H1 (cell line): ENCODE measurements at regions not wholly inside any gene's neighbourhood (a gene's known extent, or its start where the extent isn't known, plus 50 kb on each side); places are given as distances from the start of the nearest gene placed in this dataset.

Experiments
- CTCF ChIA-PET: fragments of 300-600 bp; sonication (Branson Sonifier 250); formaldehyde crosslinking; loops from one replicate; lab custom pipeline; 2021; ENCODE audit not compliant: partially characterized antibody; lab: Charles Lee
- POLR2A ChIA-PET: fragments of 300-600 bp; sonication (Branson Sonifier 250); formaldehyde crosslinking; loops from one replicate; lab custom pipeline; 2021; ENCODE audit warnings: inconsistent platforms; ENCODE audit not compliant: partially characterized antibody; lab: Charles Lee
- DNase-seq, 2 experiments: peaks; one replicate each; pipeline versions ENCODE4 v3.0.0 to v3.0.0-alpha.2; 2010 to 2022; ENCODE audit warnings: low spot score in 2 of 2, low read depth in 1 of 2, mixed read lengths in 1 of 2
- FAIRE-seq: peaks from 2 replicates; lab custom pipeline; 2011; peaks lifted over from hg19 to GRCh38; lab: Jason Lieb, UNC
- H2AFZ ChIP-seq: 2 replicates; pipeline ENCODE4 v1.8.1; 2012; ENCODE audit warnings: low read length, inconsistent platforms
- H2AK5ac ChIP-seq: 2 replicates; pipeline ENCODE4 v1.6.1; 2013; ENCODE audit warnings: low read depth, low read length
- H2BK120ac ChIP-seq: replicated peaks from 2 replicates; pipeline ENCODE3; 2013; ENCODE audit warnings: low read depth, low read length, inconsistent platforms
- H2BK12ac ChIP-seq: 2 replicates; pipeline ENCODE4 v1.6.1; 2013; ENCODE audit warnings: low read depth, low read length
- H2BK15ac ChIP-seq: 2 replicates; pipeline ENCODE4 v1.6.1; 2013; ENCODE audit warnings: low read length
- H2BK20ac ChIP-seq: 2 replicates; pipeline ENCODE4 v1.6.1; 2013; ENCODE audit warnings: low read length
- H2BK5ac ChIP-seq: 2 replicates; pipeline ENCODE4 v1.6.1; 2013; ENCODE audit warnings: low read depth, low read length
- H3K14ac ChIP-seq: 2 replicates; pipeline ENCODE4 v1.6.1; 2013; ENCODE audit warnings: inconsistent platforms; ENCODE audit not compliant: insufficient read length
- H3K18ac ChIP-seq: 2 replicates; pipeline ENCODE4 v1.6.1; 2013; ENCODE audit warnings: low read length; ENCODE audit errors: extremely low read depth
- H3K23ac ChIP-seq: 2 replicates; pipeline ENCODE4 v1.6.1; 2013; ENCODE audit warnings: inconsistent platforms; ENCODE audit not compliant: insufficient read length
- H3K23me2 ChIP-seq: 2 replicates; pipeline ENCODE4 v1.6.1; 2013; ENCODE audit warnings: low read depth, low read length
- H3K27ac ChIP-seq: 2 replicates; pipeline ENCODE4 v1.6.1; 2011; ENCODE audit warnings: low read depth, low read length, inconsistent platforms
- H3K27me3 ChIP-seq, 4 experiments: replicated peaks in 1 of 4; 1 replicate in 1 of 4; 2 replicates in 3 of 4; pipeline versions ENCODE4 v1.6.1 to v1.8.1; 2011 to 2013; ENCODE audit warnings: low read length in 3 of 4, mild to moderate bottlenecking in 3 of 4, inconsistent platforms in 2 of 4, mixed read lengths in 2 of 4, moderate library complexity in 1 of 4; ENCODE audit not compliant: control insufficient read depth in 3 of 4, insufficient read depth in 3 of 4; ENCODE audit errors: extremely low read depth in 1 of 4
- H3K36me3 ChIP-seq, 4 experiments: 2 replicates each; pipeline versions ENCODE4 v1.6.1 to v1.8.1; 2011 to 2013; ENCODE audit warnings: mild to moderate bottlenecking in 4 of 4, low read length in 3 of 4, moderate library complexity in 2 of 4, control low read depth in 1 of 4, inconsistent platforms in 1 of 4; ENCODE audit not compliant: insufficient read depth in 4 of 4, control insufficient read depth in 2 of 4
- H3K4ac ChIP-seq: replicated peaks from 2 replicates; pipeline ENCODE3; 2013; ENCODE audit warnings: low read length, low read depth, mixed read lengths, inconsistent platforms; ENCODE audit not compliant: insufficient read length
- H3K4me1 ChIP-seq, 4 experiments: replicated peaks in 1 of 4; 1 replicate in 1 of 4; 2 replicates in 3 of 4; pipeline versions ENCODE4 v1.6.1 to v1.8.1; 2011 to 2013; ENCODE audit warnings: low read length in 3 of 4, inconsistent platforms in 2 of 4, mixed read lengths in 1 of 4; ENCODE audit not compliant: insufficient read depth in 4 of 4, control insufficient read depth in 3 of 4
- H3K4me2 ChIP-seq, 2 experiments: 2 replicates each; pipeline versions ENCODE4 v1.6.1 to v1.8.1; 2011 to 2013; ENCODE audit warnings: low read depth in 2 of 2, low read length in 2 of 2, control low read depth in 1 of 2, inconsistent platforms in 1 of 2, mild to moderate bottlenecking in 1 of 2; ENCODE audit not compliant: insufficient read depth in 1 of 2
- H3K4me3 ChIP-seq, 4 experiments: fragments of 200-600, 300-600 bp in 1 of 4; sonication (generic), shearing (Covaris generic), sonication (Bioruptor Twin) in 1 of 4; 2 replicates each; pipeline versions ENCODE4 v1.5.1 to v1.8.1; 2011 to 2016; ENCODE audit warnings: low read length in 4 of 4, low read depth in 3 of 4, control low read depth in 2 of 4, inconsistent platforms in 2 of 4, mild to moderate bottlenecking in 2 of 4, mixed read lengths in 1 of 4, moderate library complexity in 1 of 4; ENCODE audit not compliant: insufficient read depth in 2 of 4; ENCODE audit errors: extremely low read depth in 1 of 4
- H3K56ac ChIP-seq: replicated peaks from 2 replicates; pipeline ENCODE3; 2013; ENCODE audit warnings: low read depth, mild to moderate bottlenecking, mixed read lengths, low read length, inconsistent platforms; ENCODE audit not compliant: insufficient read length
- H3K79me1 ChIP-seq: 2 replicates; pipeline ENCODE4 v1.6.1; 2013; ENCODE audit warnings: low read depth, low read length, control low read depth
- H3K79me2 ChIP-seq, 2 experiments: 2 replicates each; pipeline versions ENCODE4 v1.6.1 to v1.8.1; 2012 to 2013; ENCODE audit warnings: low read length in 2 of 2, mild to moderate bottlenecking in 2 of 2, inconsistent platforms in 1 of 2; ENCODE audit not compliant: insufficient read depth in 2 of 2, control insufficient read depth in 1 of 2
- H3K9ac ChIP-seq, 4 experiments: replicated peaks in 1 of 4; 1 replicate in 1 of 4; 2 replicates in 3 of 4; pipeline versions ENCODE4 v1.6.1 to v1.8.1; 2011 to 2013; ENCODE audit warnings: low read depth in 3 of 4, low read length in 3 of 4, control low read depth in 2 of 4, mild to moderate bottlenecking in 2 of 4, moderate library complexity in 2 of 4, inconsistent platforms in 1 of 4; ENCODE audit errors: extremely low read depth in 1 of 4
- H3K9me3 ChIP-seq, 2 experiments: 2 replicates each; pipeline versions ENCODE4 v1.6.1 to v1.8.1; 2012 to 2013; ENCODE audit warnings: mild to moderate bottlenecking in 2 of 2, moderate library complexity in 2 of 2, control low read depth in 1 of 2, inconsistent platforms in 1 of 2, low read depth in 1 of 2, low read length in 1 of 2, mixed read lengths in 1 of 2; ENCODE audit not compliant: insufficient read depth in 2 of 2
- H4K20me1 ChIP-seq, 2 experiments: replicated peaks in 1 of 2; 2 replicates each; pipeline versions ENCODE3 to v1.8.1; 2011 to 2013; ENCODE audit warnings: inconsistent platforms in 2 of 2, low read length in 2 of 2, mild to moderate bottlenecking in 1 of 2; ENCODE audit not compliant: insufficient read depth in 2 of 2, control insufficient read depth in 1 of 2
- H4K5ac ChIP-seq: 2 replicates; pipeline ENCODE4 v1.6.1; 2013; ENCODE audit warnings: low read length, low read depth, mixed read lengths, inconsistent platforms; ENCODE audit not compliant: insufficient read length
- H4K8ac ChIP-seq: 2 replicates; pipeline ENCODE4 v1.8.0; 2013; ENCODE audit warnings: mild to moderate bottlenecking, moderate library complexity, low read length, inconsistent platforms; ENCODE audit not compliant: insufficient read depth; ENCODE audit errors: extremely low read depth
- H4K91ac ChIP-seq: replicated peaks from 2 replicates; pipeline ENCODE3; 2013; ENCODE audit warnings: low read length, mixed read lengths, inconsistent platforms; ENCODE audit not compliant: insufficient read length
- CBX5 ChIP-seq: fragments of 300-800, 300-1000 bp; sonication (generic); IDR thresholded peaks from 2 replicates; pipeline ENCODE4 v1.7.1; 2016; ENCODE audit warnings: antibody characterized with exemption, low read length, low read depth
- CEBPB ChIP-seq: IDR thresholded peaks from 2 replicates; pipeline ENCODE4 v1.6.1; 2012; ENCODE audit warnings: low read depth, low read length
- CHD1 ChIP-seq: IDR thresholded peaks from 2 replicates; pipeline ENCODE4 v1.6.1; 2012; ENCODE audit warnings: low read depth, low read length, improper control_type of control experiment
- EP300 ChIP-seq, 2 experiments: IDR thresholded peaks; 1 replicate in 1 of 2; 2 replicates in 1 of 2; pipeline ENCODE4 v1.6.1; 2011 to 2012; ENCODE audit warnings: low read depth in 2 of 2, low read length in 2 of 2, mild to moderate bottlenecking in 2 of 2, borderline replicate concordance in 1 of 2, inconsistent platforms in 1 of 2, moderate library complexity in 1 of 2
- EZH2 ChIP-seq: fragments of 200-600 bp; sonication (generic); IDR thresholded peaks from 2 replicates; pipeline ENCODE4 v1.7.1; 2012; ENCODE audit warnings: low read depth, mild to moderate bottlenecking, moderate library complexity, low read length, inconsistent platforms; ENCODE audit not compliant: severe bottlenecking
- FOSL1 ChIP-seq: IDR thresholded peaks from 2 replicates; pipeline ENCODE4 v1.6.1; 2011; ENCODE audit warnings: mild to moderate bottlenecking, low read depth, low read length, moderate library complexity; ENCODE audit not compliant: insufficient read depth
- GABPA ChIP-seq: IDR thresholded peaks from 2 replicates; pipeline ENCODE4 v1.6.1; 2011; ENCODE audit warnings: mild to moderate bottlenecking, low read length, moderate library complexity, borderline replicate concordance; ENCODE audit not compliant: insufficient read depth
- POLR2A ChIP-seq, 2 experiments: IDR thresholded peaks; 1 replicate in 1 of 2; 2 replicates in 1 of 2; pipeline ENCODE4 v1.6.1; 2011; ENCODE audit warnings: low read depth in 2 of 2, low read length in 2 of 2, mild to moderate bottlenecking in 2 of 2; ENCODE audit errors: control extremely low read depth in 1 of 2
- RBBP5 ChIP-seq: IDR thresholded peaks from 2 replicates; pipeline ENCODE4 v1.7.1; 2012; ENCODE audit warnings: low read depth, mild to moderate bottlenecking, inconsistent platforms, low read length, moderate library complexity, borderline replicate concordance
- RXRA ChIP-seq: IDR thresholded peaks from 2 replicates; pipeline ENCODE4 v1.6.1; 2011; ENCODE audit warnings: low read depth, mild to moderate bottlenecking, low read length, moderate library complexity; ENCODE audit not compliant: insufficient read depth
- SP4 ChIP-seq: IDR thresholded peaks from 2 replicates; pipeline ENCODE4 v1.6.1; 2012; ENCODE audit warnings: low read length, inconsistent platforms
- SRF ChIP-seq: IDR thresholded peaks from 2 replicates; pipeline ENCODE4 v1.6.1; 2011; ENCODE audit warnings: mild to moderate bottlenecking, low read depth, low read length, moderate library complexity
- TAF7 ChIP-seq: optimal IDR thresholded peaks from 2 replicates; pipeline ENCODE3; 2011; ENCODE audit warnings: low read depth, mild to moderate bottlenecking, inconsistent platforms, low read length, moderate library complexity, borderline replicate concordance
- TCF12 ChIP-seq: IDR thresholded peaks from 2 replicates; pipeline ENCODE4 v1.6.1; 2011; ENCODE audit warnings: low read depth, mild to moderate bottlenecking, low read length
- YY1 ChIP-seq: IDR thresholded peaks from 2 replicates; pipeline ENCODE4 v1.6.1; 2011; ENCODE audit warnings: low read depth, mild to moderate bottlenecking, low read length
- WGBS, 2 experiments: shearing (Covaris generic) in 1 of 2; methylation state at CpG; one replicate each; pipeline versions ENCODE4 v1.1.6 to v1.1.7; 2013 to 2015; ENCODE audit warnings: low lambda C conversion rate in 2 of 2, mixed read lengths in 2 of 2, inconsistent platforms in 1 of 2, low coverage in 1 of 2, missing lambda C conversion rate in 1 of 2; ENCODE audit not compliant: insufficient replicate concordance in 2 of 2, insufficient coverage in 1 of 2, insufficient read length in 1 of 2; ENCODE audit errors: extremely low coverage in 1 of 2, missing lambda C conversion rate in 1 of 2; 5-methylcytosine and 5-hydroxymethylcytosine counted together
- TF ChIP-seq, protein P1 (sequence below): IDR thresholded peaks from 2 replicates; pipeline ENCODE4 v1.6.1; 2011; ENCODE audit warnings: low read depth, mild to moderate bottlenecking, low read length; ENCODE audit not compliant: insufficient read depth

DNA sequence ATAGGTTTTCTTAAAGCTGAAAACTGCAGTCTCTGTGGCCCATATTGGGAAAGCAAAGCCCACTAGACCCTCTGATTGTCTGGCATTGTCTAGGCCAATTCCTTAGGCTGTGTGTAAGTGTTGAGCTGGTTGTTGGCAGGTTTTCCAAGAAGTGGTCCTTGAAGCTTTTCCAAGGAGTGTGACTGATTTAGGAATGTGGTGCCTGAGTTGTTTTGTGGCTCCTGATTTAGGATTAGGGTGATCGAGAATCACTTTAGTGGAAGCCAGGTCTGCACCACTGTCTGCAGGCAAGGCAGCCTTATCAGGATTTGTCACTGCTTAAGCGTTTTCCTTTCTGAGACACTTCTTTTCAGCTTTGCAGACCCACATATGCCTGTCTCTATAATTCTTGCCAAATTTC is 339.0 kb upstream of the DDX53 start:
- H2BK12ac ChIP-seq: no peak overlapping the region
- H3K23ac ChIP-seq: no peak overlapping the region
- H3K79me1 ChIP-seq: no peaks in the 10 kb centered on the region
- H4K5ac ChIP-seq: no peak overlapping the region
- H2BK15ac ChIP-seq: no peak overlapping the region
- no peak overlapping the region for H3K9ac ChIP-seq
- H3K9me3 ChIP-seq: no peaks in the 10 kb centered on the region
- H2AFZ ChIP-seq: no peak overlapping the region
- H3K4me2 ChIP-seq: no peak overlapping the region
- no peak overlapping the region for H3K4ac ChIP-seq
- H4K91ac ChIP-seq: no peak overlapping the region
- H3K18ac ChIP-seq: no peak overlapping the region
- H4K20me1 ChIP-seq: no peaks in the 10 kb centered on the region
- no peaks in the 10 kb centered on the region for H3K79me2 ChIP-seq
- WGBS, 2 experiments: 90% methylated on average over 2 of the region's 2 CpGs; no CpG with 5 or more reads in 1 of the 2 experiments
- POLR2A ChIA-PET: no interaction called here
- H3K36me3 ChIP-seq: no peaks in the 10 kb centered on the region
- H3K4me1 ChIP-seq: no peaks in the 10 kb centered on the region
- no peak overlapping the region for H3K27ac ChIP-seq
- H3K4me3 ChIP-seq: no peak overlapping the region
- H2BK20ac ChIP-seq: no peak overlapping the region
- FAIRE-seq (no peak), DNase-seq (no peak)
- no peaks in the 10 kb centered on the region for H3K27me3 ChIP-seq
- H3K14ac ChIP-seq: no peak overlapping the region
- no peak overlapping the region for H2BK5ac ChIP-seq
- H2AK5ac ChIP-seq: no peak overlapping the region
- H3K23me2 ChIP-seq: no peaks in the 10 kb centered on the region
- no peak overlapping the region for H4K8ac ChIP-seq
- TF ChIP-seq EZH2 (no peak), TAF7 (no peak), SP4 (no peak), SRF (no peak), FOSL1 (no peak), CHD1 (no peak), POLR2A (IDR thresholded peaks at IDR 0.05; ENCODE audit: control extremely low read depth in 1 of 2, low read depth in 2 of 2, low read length in 2 of 2) (no peak), RBBP5 (no peak), CEBPB (no peak), EP300 (IDR thresholded peaks at IDR 0.05; ENCODE audit: borderline replicate concordance in 1 of 2, low read depth in 2 of 2, low read length in 2 of 2) (no peak), RXRA (no peak), CBX5 (no peak), TCF12 (no peak), YY1 (no peak), GABPA (no peak)
- TF ChIP-seq, protein P1, sequence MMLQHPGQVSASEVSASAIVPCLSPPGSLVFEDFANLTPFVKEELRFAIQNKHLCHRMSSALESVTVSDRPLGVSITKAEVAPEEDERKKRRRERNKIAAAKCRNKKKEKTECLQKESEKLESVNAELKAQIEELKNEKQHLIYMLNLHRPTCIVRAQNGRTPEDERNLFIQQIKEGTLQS: no peak
- H2BK120ac ChIP-seq: no peak overlapping the region
- no peak overlapping the region for H3K56ac ChIP-seq
- CTCF ChIA-PET: no interaction called here
